ENCODE measurements at regions not wholly inside any gene's neighbourhood (a gene's known extent, or its start where the extent isn't known, plus 50 kb on each side); places are given as distances from the start of the nearest gene placed in this dataset.
"Not testable (repeated sequence)": the region's sequence is repeated elsewhere in the genome, so short reads cannot be mapped to it uniquely, and the experiment has no call there.

- no peak for DNase-seq (ENCODE audit: low read depth)
- in situ Hi-C loops (cut with HindIII; ENCODE audit: low pct_unique_long_range_greater_than_20kb, low sequenced_read_pairs) = no loop called here
Measured at GRCh38 chr14:51457843-51458562, 193.7 kb upstream of the FRMD6 start.

- DNase-seq (ENCODE audit: low read depth) = no peak
- in situ Hi-C loops (cut with HindIII; ENCODE audit: low pct_unique_long_range_greater_than_20kb, low sequenced_read_pairs) = no loop called here
Measured at GRCh38 chr14:51458563-51458955, 193.2 kb upstream of the FRMD6 start.

GRCh38 chr14:51460011-51460410, 191.7 kb upstream of the FRMD6 start:
- in situ Hi-C loops (cut with HindIII; ENCODE audit: low pct_unique_long_range_greater_than_20kb, low sequenced_read_pairs) = no loop called here

GRCh38 chr14:51462182-51462581, 189.5 kb upstream of the FRMD6 start:
- no peak for DNase-seq (ENCODE audit: low read depth)
- in situ Hi-C loops (cut with HindIII; ENCODE audit: low pct_unique_long_range_greater_than_20kb, low sequenced_read_pairs) = no loop called here

More at GRCh38 chr14:51460011-51460410, 191.7 kb upstream of the FRMD6 start:
- no peak for DNase-seq (ENCODE audit: low read depth)

GRCh38 chr14:51462706-51463105, 189.0 kb upstream of the FRMD6 start:
- in situ Hi-C loops (cut with HindIII; ENCODE audit: low pct_unique_long_range_greater_than_20kb, low sequenced_read_pairs) = no loop called here
- no peak for DNase-seq (ENCODE audit: low read depth)

- no peak for DNase-seq (ENCODE audit: low read depth)
- in situ Hi-C loops (cut with HindIII; ENCODE audit: low pct_unique_long_range_greater_than_20kb, low sequenced_read_pairs) = no loop called here
Measured at GRCh38 chr14:51463461-51463860, 188.2 kb upstream of the FRMD6 start.

- DNase-seq (ENCODE audit: low read depth) = no peak
- in situ Hi-C loops (cut with HindIII; ENCODE audit: low pct_unique_long_range_greater_than_20kb, low sequenced_read_pairs) = no loop called here
Measured at GRCh38 chr14:51464411-51464810, 187.3 kb upstream of the FRMD6 start.

GRCh38 chr14:51465486-51465885, 186.2 kb upstream of the FRMD6 start:
- no peak for DNase-seq (ENCODE audit: low read depth)
- in situ Hi-C loops (cut with HindIII; ENCODE audit: low pct_unique_long_range_greater_than_20kb, low sequenced_read_pairs) = no loop called here

GRCh38 chr14:51467392-51467791, 184.3 kb upstream of the FRMD6 start:
- in situ Hi-C loops (cut with HindIII; ENCODE audit: low pct_unique_long_range_greater_than_20kb, low sequenced_read_pairs) = not testable (repeated sequence)

GRCh38 chr14:51468523-51468922, 183.2 kb upstream of the FRMD6 start:
- in situ Hi-C loops (cut with HindIII; ENCODE audit: low pct_unique_long_range_greater_than_20kb, low sequenced_read_pairs) = no loop called here
- no peak for DNase-seq (ENCODE audit: low read depth)

More at GRCh38 chr14:51467392-51467791, 184.3 kb upstream of the FRMD6 start:
- DNase-seq (ENCODE audit: low read depth) = not testable (repeated sequence)

- in situ Hi-C loops (cut with HindIII; ENCODE audit: low pct_unique_long_range_greater_than_20kb, low sequenced_read_pairs) = no loop called here
- DNase-seq (ENCODE audit: low read depth) = no peak
Measured at GRCh38 chr14:51472881-51473280, 178.8 kb upstream of the FRMD6 start.

- in situ Hi-C loops (cut with HindIII; ENCODE audit: low pct_unique_long_range_greater_than_20kb, low sequenced_read_pairs) = no loop called here
- DNase-seq (ENCODE audit: low read depth) = no peak
Measured at GRCh38 chr14:51473351-51473750, 178.4 kb upstream of the FRMD6 start.

GRCh38 chr14:51473808-51474565, 177.7 kb upstream of the FRMD6 start:
- no peak for DNase-seq (ENCODE audit: low read depth)
- in situ Hi-C loops (cut with HindIII; ENCODE audit: low pct_unique_long_range_greater_than_20kb, low sequenced_read_pairs) = no loop called here

- in situ Hi-C loops (cut with HindIII; ENCODE audit: low pct_unique_long_range_greater_than_20kb, low sequenced_read_pairs) = no loop called here
- DNase-seq (ENCODE audit: low read depth) = no peak
Measured at GRCh38 chr14:51474854-51475253, 176.9 kb upstream of the FRMD6 start.

GRCh38 chr14:51478175-51478621, 173.5 kb upstream of the FRMD6 start:
- no peak for DNase-seq (ENCODE audit: low read depth)
- in situ Hi-C loops (cut with HindIII; ENCODE audit: low pct_unique_long_range_greater_than_20kb, low sequenced_read_pairs) = no loop called here

GRCh38 chr14:51479584-51480325, 172.0 kb upstream of the FRMD6 start:
- DNase-seq (ENCODE audit: low read depth) = no peak
- in situ Hi-C loops (cut with HindIII; ENCODE audit: low pct_unique_long_range_greater_than_20kb, low sequenced_read_pairs) = no loop called here

- DNase-seq (ENCODE audit: low read depth) = no peak
- in situ Hi-C loops (cut with HindIII; ENCODE audit: low pct_unique_long_range_greater_than_20kb, low sequenced_read_pairs) = no loop called here
Measured at GRCh38 chr14:51481643-51482042, 170.1 kb upstream of the FRMD6 start.

GRCh38 chr14:51482102-51482501, 169.6 kb upstream of the FRMD6 start:
- in situ Hi-C loops (cut with HindIII; ENCODE audit: low pct_unique_long_range_greater_than_20kb, low sequenced_read_pairs) = no loop called here
- no peak for DNase-seq (ENCODE audit: low read depth)

- in situ Hi-C loops (cut with HindIII; ENCODE audit: low pct_unique_long_range_greater_than_20kb, low sequenced_read_pairs) = no loop called here
- no peak for DNase-seq (ENCODE audit: low read depth)
Measured at GRCh38 chr14:51484485-51484884, 167.2 kb upstream of the FRMD6 start.

Data from Caki2 (cell line).